Hepatocyte (in vitro differentiated cells): ENCODE measurements at regions not wholly inside any gene's neighbourhood (a gene's known extent, or its start where the extent isn't known, plus 50 kb on each side); places are given as distances from the start of the nearest gene placed in this dataset.

Experiments
- DNase-seq: peaks from one replicate; pipeline ENCODE4 v3.0.0-alpha.2; 2016; ENCODE audit warnings: low spot score
- H2AFZ ChIP-seq: fragments of 200-600 bp; sonication (generic); 2 replicates; pipeline ENCODE4 v1.6.0; 2016; ENCODE audit warnings: antibody characterized with exemption, mild to moderate bottlenecking
- H3K27ac ChIP-seq: fragments of 200-600 bp; sonication (generic); 2 replicates; pipeline ENCODE4 v1.5.1; 2016; ENCODE audit warnings: mild to moderate bottlenecking
- H3K27me3 ChIP-seq: fragments of 200-600 bp; sonication (generic); 2 replicates; pipeline ENCODE4 v1.6.1; 2016
- H3K36me3 ChIP-seq: fragments of 200-600 bp; sonication (generic); replicated peaks from 2 replicates; pipeline ENCODE4 v1.5.1; 2016; ENCODE audit warnings: low read depth; ENCODE audit not compliant: insufficient read depth
- H3K4me1 ChIP-seq: fragments of 200-600 bp; sonication (generic); 2 replicates; pipeline ENCODE4 v1.5.1; 2016; ENCODE audit warnings: mild to moderate bottlenecking, moderate library complexity; ENCODE audit not compliant: insufficient read depth
- H3K4me2 ChIP-seq: fragments of 200-600 bp; sonication (generic); 2 replicates; pipeline ENCODE4 v1.6.0; 2016
- H3K4me3 ChIP-seq: fragments of 200-600 bp; sonication (generic); 2 replicates; pipeline ENCODE4 v1.5.1; 2016; ENCODE audit warnings: mild to moderate bottlenecking
- H3K79me2 ChIP-seq: fragments of 200-600 bp; sonication (generic); 2 replicates; pipeline ENCODE4 v1.6.0; 2017; ENCODE audit warnings: mild to moderate bottlenecking
- H3K9me2 ChIP-seq: fragments of 200-600 bp; sonication (generic); replicated peaks from 2 replicates; pipeline ENCODE4 v1.6.0; 2017; ENCODE audit warnings: mild to moderate bottlenecking; ENCODE audit not compliant: insufficient read depth
- H3K9me3 ChIP-seq: fragments of 200-600 bp; sonication (generic); 2 replicates; pipeline ENCODE4 v1.5.1; 2016; ENCODE audit warnings: low read depth, mild to moderate bottlenecking
- H4K20me1 ChIP-seq: fragments of 200-600 bp; sonication (generic); 2 replicates; pipeline ENCODE4 v1.6.0; 2016; ENCODE audit warnings: mild to moderate bottlenecking; ENCODE audit not compliant: insufficient read depth, poor library complexity, severe bottlenecking
- EZH2 ChIP-seq: fragments of 200-600 bp; sonication (generic); IDR thresholded peaks from 2 replicates; pipeline ENCODE4 v1.6.1; 2016; ENCODE audit warnings: antibody characterized with exemption, mild to moderate bottlenecking, borderline replicate concordance
- EZH2phosphoT487 ChIP-seq: fragments of 200-600 bp; sonication (generic); IDR thresholded peaks from one replicate; pipeline ENCODE4 v1.6.1; 2018; ENCODE audit warnings: antibody characterized with exemption, mild to moderate bottlenecking, low read depth, moderate library complexity; ENCODE audit not compliant: unreplicated experiment, severe bottlenecking
- WGBS: methylation state at CpG from one replicate; pipeline ENCODE4 v1.1.6; 2016; ENCODE audit warnings: low lambda C conversion rate; ENCODE audit errors: missing lambda C conversion rate; 5-methylcytosine and 5-hydroxymethylcytosine counted together
- TF ChIP-seq, protein P1 (sequence below): fragments of 200-600 bp; sonication (generic); IDR thresholded peaks from 2 replicates; pipeline ENCODE4 v1.5.1; 2016; ENCODE audit warnings: antibody characterized with exemption, mild to moderate bottlenecking; ENCODE audit not compliant: poor library complexity

DNA sequence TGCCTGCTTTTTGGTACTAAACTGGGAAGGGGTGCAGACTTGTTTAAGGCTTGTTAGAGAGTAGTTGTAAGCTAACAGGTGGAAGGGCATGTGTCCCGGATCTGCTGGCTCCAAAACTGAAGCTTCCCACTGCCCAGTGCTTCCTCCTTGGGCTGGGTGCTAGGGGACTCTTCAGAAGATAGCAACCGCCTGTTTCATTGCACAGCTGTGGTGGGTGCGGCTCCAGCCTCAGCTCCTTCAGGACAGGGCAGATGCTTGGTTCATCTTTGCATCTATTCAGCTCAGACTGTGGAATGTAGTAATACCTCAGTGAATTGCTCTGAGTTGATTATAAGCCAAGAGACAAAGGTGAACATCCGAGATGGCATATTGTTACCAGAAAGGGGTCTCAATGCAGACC lies 527.1 kb downstream of the TYW1 start:
- H3K9me3 ChIP-seq = no peaks in the 10 kb centered on the region
- no peak overlapping the region for H3K27ac ChIP-seq
- no peaks in the 10 kb centered on the region for H3K9me2 ChIP-seq
- no peak for DNase-seq
- no peak overlapping the region for H2AFZ ChIP-seq
- 88% methylated on average over 4 of the region's 4 CpGs for WGBS
- no peaks in the 10 kb centered on the region for H3K79me2 ChIP-seq
- H3K4me2 ChIP-seq = no peak overlapping the region
- no peaks in the 10 kb centered on the region for H4K20me1 ChIP-seq
- no peak overlapping the region for H3K4me3 ChIP-seq
- TF ChIP-seq EZH2 = no peak
- no peaks in the 10 kb centered on the region for H3K27me3 ChIP-seq
- H3K36me3 ChIP-seq = no peaks in the 10 kb centered on the region
- H3K4me1 ChIP-seq = peaks cover 4% of the 10 kb centered on the region

DNA sequence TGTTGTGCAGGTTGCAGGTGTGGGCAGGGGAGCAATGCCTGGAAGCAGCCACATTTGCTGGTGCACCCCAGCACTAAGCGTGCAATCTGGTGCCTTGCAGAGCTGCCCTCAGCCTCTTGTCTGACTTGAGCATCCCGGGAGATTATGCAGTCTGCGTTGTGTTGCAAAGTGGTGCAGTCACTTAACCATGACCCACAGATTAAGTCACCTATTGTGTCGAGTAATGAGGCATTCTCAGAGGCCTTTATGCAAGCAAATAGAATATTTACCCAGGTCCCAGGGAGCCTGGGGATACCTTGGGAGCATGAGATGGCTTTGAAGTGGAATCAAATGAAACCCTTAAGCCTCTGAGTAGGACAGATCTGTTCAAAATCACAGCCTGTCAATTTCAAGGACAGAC lies 529.0 kb downstream of the TYW1 start:
- Histone ChIP-seq H3K9me3 (no peaks in the 10 kb centered on the region), H3K27ac (no peak overlapping the region), H2AFZ (no peak overlapping the region), H3K79me2 (no peaks in the 10 kb centered on the region), H4K20me1 (no peaks in the 10 kb centered on the region), H3K27me3 (no peaks in the 10 kb centered on the region), H3K9me2 (no peaks in the 10 kb centered on the region), H3K4me1 (no peaks in the 10 kb centered on the region), H3K4me3 (no peak overlapping the region), H3K4me2 (no peak overlapping the region), H3K36me3 (no peaks in the 10 kb centered on the region)
- WGBS = 20% methylated on average over 4 of the region's 4 CpGs
- TF ChIP-seq, protein P1, sequence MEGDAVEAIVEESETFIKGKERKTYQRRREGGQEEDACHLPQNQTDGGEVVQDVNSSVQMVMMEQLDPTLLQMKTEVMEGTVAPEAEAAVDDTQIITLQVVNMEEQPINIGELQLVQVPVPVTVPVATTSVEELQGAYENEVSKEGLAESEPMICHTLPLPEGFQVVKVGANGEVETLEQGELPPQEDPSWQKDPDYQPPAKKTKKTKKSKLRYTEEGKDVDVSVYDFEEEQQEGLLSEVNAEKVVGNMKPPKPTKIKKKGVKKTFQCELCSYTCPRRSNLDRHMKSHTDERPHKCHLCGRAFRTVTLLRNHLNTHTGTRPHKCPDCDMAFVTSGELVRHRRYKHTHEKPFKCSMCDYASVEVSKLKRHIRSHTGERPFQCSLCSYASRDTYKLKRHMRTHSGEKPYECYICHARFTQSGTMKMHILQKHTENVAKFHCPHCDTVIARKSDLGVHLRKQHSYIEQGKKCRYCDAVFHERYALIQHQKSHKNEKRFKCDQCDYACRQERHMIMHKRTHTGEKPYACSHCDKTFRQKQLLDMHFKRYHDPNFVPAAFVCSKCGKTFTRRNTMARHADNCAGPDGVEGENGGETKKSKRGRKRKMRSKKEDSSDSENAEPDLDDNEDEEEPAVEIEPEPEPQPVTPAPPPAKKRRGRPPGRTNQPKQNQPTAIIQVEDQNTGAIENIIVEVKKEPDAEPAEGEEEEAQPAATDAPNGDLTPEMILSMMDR = no peak
- TF ChIP-seq EZH2 (no peak), EZH2phosphoT487 (no peak)
- DNase-seq = no peak

DNA sequence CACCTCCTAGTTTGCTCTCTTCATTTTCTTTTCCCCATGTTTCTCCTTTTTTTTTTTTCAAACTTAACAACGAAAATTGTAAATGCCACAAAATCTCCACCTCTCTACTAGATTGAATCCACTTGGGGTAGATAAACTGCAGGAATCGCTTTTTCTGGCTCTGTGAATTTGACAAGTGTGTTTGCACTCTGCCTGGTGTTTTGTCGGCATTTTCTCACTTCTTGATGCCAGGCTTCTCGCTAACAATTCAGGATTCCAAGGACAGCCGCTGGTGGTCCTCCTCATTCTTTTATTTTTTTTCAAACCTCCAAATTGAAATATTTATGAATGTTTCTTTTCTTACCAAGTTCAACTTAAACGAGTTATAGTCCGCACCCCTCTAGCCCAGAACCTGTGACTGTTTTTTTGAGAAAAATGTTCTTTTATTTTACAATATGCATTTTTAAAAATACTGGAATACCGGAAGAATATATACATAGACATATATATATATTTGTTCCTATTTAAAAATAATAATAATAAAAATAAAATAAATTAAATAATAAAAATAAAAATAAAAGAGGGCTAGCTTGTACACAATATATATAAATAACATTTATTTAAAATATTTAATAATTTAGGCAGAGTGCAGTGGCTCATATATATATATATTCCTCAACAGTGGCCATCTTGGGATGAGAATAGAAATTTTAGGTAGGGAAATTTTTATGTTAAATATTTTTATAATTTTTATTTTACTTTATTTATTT lies 538.8 kb downstream of the TYW1 start:
- no peak overlapping the region for H3K27ac ChIP-seq
- no peak overlapping the region for H3K4me3 ChIP-seq
- H4K20me1 ChIP-seq = no peaks in the 10 kb centered on the region
- no peak overlapping the region for H3K4me2 ChIP-seq
- H3K79me2 ChIP-seq = no peaks in the 10 kb centered on the region
- 87% methylated on average over 8 of the region's 8 CpGs for WGBS
- H3K9me2 ChIP-seq = no peaks in the 10 kb centered on the region
- no peaks in the 10 kb centered on the region for H3K4me1 ChIP-seq
- H2AFZ ChIP-seq = no peak overlapping the region
- TF ChIP-seq EZH2 = no peak
- TF ChIP-seq, protein P1 = no peak
- no peak for DNase-seq
- no peaks in the 10 kb centered on the region for H3K9me3 ChIP-seq
- no peaks in the 10 kb centered on the region for H3K27me3 ChIP-seq
- no peaks in the 10 kb centered on the region for H3K36me3 ChIP-seq

DNA sequence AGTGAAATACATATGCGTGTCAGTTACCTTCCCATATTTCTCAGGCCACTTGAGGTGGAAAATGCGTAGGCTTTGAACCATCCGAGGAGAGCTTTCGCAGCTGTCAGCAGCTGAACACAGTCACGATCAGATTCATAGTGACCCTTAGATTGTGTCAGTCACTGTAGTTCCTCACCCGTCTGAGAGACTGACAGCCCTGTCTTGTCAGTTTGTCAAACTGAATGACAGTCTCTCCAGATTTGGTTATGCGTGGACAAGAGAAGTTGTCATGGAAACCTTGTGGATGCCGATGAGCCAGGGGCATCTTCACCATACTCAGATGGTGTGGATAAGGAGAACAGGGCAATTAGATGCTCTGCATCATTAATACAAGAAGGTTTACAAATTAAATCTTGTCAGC lies 546.3 kb downstream of the TYW1 start:
- no peaks in the 10 kb centered on the region for H3K27me3 ChIP-seq
- no peak overlapping the region for H3K4me2 ChIP-seq
- no peaks in the 10 kb centered on the region for H4K20me1 ChIP-seq
- TF ChIP-seq EZH2phosphoT487 (no peak), EZH2 (no peak)
- TF ChIP-seq, protein P1 = no peak
- no peak for DNase-seq
- H3K79me2 ChIP-seq = no peaks in the 10 kb centered on the region
- H2AFZ ChIP-seq = no peak overlapping the region
- H3K27ac ChIP-seq = no peak overlapping the region
- H3K9me2 ChIP-seq = no peaks in the 10 kb centered on the region
- no peaks in the 10 kb centered on the region for H3K4me1 ChIP-seq
- H3K9me3 ChIP-seq = no peaks in the 10 kb centered on the region
- 94% methylated on average over 8 of the region's 8 CpGs for WGBS
- no peaks in the 10 kb centered on the region for H3K36me3 ChIP-seq
- no peak overlapping the region for H3K4me3 ChIP-seq
